Limb (tissue), 2 donors: ENCODE measurements at regions not wholly inside any gene's neighbourhood (a gene's known extent, or its start where the extent isn't known, plus 50 kb on each side); places are given as distances from the start of the nearest gene placed in this dataset.
"Not testable (repeated sequence)": the region's sequence is repeated elsewhere in the genome, so short reads cannot be mapped to it uniquely, and the experiment has no call there.

ENCODE experiments used
- DNase-seq, 2 donors: peaks; one replicate each; pipeline ENCODE4 v3.0.0-alpha.2; 2016; ENCODE audit errors: extremely low spot score in 2 of 2

DNA sequence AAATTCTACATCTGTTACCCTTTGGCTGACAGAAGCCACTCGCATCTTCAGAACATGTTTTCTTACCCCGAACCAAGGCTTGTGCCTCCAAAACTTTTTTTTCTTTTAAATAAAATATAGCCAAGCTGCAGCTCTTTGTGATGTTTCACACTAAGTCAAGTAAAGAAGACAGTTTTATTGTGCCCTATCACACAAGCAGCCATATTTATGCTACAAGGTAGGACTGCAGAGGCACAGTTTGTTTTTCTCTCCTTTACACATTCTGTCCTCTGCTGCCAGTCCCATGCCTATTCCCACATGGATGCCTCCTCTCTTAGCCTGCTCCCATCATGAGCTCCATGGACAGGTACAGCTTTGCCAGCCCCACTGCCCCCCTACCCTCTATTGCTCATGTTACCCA is 219.6 kb upstream of the THUMPD2 start:
- DNase-seq, result no peak

DNA sequence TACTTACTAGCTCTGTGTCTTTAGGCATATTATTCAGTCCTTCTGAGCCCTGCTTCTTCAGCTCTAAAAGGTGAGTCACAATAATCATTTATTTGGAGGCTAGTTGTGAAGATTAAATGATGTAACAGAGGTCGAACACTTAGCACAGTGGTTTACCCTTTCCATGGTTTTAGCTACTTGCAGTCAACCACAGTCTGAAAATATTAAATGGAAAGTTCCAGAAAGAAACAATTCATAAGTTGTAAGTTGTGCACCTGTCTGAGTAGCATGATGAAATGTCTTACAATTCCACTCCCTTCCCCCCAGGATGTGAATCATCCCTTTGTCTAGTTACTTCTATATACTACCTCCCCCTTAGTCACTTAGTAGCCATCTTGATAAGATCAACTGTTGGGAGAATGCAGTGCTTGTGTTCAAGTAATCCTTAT is 217.6 kb upstream of the THUMPD2 start:
- no peak for DNase-seq

DNA sequence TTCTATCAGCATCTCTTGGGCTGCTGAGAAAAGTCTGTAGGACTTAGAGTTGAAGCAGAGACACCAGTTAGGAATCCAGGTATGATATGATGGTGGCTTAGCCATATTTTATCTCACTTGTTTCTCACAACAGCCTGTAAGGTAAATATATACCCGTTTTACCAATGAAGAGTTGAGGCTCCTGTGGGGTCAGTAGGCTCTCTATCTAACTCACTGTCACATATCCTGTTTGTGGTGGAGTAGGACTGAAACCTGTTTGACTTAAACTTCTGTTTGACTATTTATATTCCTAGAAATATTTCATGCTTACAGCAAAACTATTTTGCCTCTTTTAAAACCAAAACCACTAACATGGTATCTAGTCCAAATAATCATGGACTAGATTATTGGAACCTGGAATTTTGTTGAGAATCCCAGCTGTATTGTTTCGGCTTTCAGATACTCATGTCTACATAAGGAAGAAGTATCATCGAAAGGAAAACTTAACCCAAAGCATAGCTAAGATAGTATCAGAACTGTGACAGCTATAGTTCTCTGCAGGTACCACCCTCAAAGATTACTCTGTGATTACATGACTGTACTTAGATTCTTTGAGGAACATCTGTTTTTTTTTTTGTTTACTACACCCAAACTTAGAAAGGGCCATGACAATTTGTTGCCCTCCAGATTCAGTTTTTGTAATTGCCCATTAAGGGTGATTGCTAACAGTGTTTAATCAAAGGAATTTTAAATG is 216.1 kb upstream of the THUMPD2 start:
- no peak for DNase-seq

DNA sequence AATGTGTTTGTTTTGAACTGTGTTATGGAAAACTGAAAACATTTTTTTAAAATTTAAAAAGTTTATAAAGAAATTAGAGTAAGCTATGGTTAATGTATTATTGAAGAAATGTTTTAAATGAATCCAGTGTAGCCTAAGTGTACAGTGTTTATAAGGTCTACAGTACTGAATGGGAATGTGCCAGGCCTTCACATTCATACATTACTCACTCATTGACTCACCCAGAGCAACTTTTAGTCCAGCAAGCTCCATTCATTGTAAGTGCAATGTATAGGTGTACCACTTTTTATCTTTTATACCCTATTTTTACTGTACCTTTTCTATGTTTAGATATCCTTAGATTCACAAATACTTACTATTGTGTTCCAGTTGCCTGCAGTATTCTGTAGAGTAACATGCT is 215.1 kb upstream of the THUMPD2 start:
- no peak for DNase-seq

DNA sequence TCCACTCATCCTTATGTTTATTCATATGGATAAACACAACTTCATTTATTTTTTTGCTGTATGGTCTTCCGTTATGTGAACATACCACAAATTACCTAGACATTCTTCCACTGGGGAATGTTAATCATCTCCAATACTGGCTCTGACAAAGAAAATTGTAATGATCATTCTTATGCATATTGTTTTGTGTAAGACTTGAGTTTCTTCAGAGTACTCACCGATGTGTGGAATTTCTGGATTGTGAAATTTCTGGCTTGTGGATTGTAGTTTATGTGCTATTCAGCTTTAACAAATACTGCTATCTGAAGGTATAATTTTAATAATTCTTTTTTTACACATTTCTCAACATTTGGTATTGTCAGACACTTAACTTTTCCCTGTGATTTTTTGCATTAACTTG is 212.2 kb upstream of the THUMPD2 start:
- DNase-seq, result no peak

DNA sequence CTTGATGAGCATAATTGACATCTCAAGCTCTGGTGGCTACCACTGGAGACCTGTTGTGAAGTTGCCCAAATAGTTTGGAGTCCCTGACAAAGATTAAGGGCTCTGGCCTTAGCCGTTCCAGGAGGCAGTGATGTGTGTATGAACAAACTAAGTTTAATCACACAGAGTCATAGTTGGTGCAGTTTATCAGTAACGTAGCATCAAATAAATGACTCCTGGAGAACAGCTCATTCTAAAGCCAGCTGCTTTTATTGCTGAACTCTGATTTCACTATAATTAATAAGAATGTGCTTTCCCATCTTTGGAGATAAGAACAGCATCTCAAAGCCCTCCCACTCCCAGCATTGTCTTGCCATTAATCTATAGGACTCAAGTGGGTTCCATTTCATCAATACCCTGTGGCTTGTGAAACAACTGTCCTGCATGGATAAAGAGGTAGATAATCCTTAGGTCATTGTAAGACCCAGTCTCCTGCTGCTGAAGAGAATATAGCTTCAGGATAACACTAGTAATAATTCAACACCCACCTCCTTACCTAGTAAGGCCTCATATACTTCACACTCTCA is 211.4 kb upstream of the THUMPD2 start:
- DNase-seq, result no peak

DNA sequence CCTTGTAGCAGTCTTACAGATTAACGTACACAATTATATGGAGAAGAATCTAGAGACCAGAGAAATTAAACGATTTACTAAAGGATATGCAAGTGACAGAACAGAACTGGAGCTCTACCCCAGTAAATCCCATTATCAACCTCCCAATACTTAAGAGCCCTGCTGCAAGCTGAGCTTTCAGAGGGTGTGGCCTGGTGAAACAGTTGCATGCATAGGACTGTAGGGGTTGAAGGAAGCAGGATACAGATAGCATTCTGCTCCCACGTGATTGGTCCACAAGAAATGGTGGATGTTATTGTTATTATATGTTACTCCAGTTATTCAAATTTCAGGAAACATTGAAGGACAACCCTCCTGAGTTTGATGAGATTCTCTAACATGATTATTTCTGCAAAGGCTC is 210.8 kb upstream of the THUMPD2 start:
- DNase-seq, result no peak

DNA sequence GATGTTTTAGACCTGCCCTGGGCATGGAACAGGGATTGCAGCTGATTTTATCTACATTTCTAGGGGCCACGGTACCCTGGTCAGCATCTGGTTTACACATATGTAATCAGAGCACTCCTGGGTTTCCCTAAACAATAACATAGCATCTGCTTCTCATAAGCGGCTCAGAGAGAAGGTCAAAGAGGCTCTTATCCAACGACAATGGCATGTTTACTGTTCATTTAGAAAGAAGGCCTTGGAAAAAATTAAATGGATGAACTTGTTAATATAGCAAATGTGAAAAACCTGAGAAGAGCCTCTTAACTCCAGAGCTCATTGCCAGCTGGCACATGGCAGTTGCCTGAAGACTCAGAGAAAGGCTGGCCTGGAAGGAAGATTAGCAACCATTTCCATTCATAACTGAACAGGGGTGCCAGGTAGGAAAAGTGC is 202.8 kb upstream of the THUMPD2 start:
- DNase-seq, result no peak

DNA sequence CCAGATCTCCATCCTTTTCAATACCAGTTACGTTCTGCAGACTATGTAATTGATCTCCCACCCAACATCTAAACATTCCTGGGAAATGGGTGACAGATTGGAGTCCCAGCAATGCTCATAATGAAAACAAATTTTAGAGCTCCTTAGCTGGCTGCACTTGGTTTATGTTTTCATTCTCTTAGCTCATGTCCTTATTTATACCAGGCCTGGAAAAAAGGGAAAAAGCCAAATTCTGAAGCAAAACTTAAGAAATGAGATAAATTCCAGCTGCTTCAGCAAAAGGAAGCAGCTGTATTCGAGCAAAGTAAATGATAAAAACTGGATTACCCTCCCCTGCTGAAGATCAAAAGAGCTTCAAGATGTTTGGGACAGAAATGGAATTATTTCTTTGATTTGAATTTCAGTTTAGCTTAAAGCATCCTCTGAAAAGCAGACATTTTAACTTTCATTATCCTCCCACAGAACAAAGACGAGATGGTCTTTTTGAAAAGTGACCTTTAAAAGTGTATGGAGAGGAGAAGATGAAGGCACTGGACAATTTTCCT is 196.5 kb upstream of the THUMPD2 start:
- DNase-seq, result no peak

DNA sequence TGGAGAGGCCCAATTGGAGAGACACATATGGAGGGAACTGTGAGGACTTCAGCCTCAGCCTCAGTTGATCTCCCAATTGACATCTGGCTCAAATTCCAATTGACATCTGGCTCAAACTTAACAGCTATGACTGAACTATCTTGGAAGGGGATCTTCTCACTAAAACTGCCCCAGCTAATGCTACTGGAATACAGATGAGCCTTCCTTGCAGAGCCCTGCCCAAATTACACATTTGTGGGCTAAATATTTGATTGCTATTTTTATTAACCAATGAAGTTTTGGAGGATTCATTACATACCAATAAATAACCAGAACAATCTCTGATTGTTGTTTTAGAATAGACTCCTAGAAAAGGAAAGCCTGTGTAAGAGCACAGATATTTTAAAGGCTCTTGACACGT is 189.0 kb upstream of the THUMPD2 start:
- no peak for DNase-seq

DNA sequence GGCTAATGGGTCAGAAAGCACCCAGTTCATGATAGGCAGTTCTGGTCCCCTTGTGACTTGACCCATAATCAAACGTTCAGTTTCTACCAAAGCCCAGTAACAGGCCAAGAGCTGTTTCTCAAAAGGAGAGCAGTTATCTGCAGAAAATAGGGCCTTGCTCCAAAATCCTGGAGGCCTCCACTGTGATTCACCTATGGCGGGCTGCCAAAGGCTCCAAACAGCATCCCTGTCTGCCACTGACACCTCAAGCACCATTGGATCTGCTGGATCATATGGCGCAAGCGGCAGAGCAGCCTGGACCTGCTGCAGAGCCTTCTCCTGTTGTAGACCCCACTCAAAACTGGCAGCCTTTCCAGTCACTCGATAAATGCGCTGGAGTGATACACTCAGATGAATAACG is 181.6 kb upstream of the THUMPD2 start:
- DNase-seq, result not testable (repeated sequence)

DNA sequence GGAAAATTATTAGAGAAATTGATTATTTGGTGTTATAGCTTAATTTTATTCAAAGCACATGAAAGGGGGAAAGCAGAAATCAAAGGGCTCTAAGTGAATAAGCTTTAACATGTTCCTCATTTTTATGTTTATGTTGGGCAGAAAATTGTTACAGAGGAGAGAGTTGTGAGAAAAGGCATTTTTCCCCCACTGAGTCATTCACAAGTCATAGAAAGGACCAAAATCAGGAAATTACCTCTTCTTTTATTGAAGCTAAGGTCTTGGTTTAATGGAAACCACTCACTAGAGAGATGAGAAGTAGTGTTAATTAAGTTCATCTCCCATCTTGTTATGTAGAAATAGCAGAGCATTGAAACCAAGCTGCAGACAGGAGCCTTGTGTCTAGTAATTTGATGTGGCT is 175.3 kb upstream of the THUMPD2 start:
- no peak for DNase-seq

DNA sequence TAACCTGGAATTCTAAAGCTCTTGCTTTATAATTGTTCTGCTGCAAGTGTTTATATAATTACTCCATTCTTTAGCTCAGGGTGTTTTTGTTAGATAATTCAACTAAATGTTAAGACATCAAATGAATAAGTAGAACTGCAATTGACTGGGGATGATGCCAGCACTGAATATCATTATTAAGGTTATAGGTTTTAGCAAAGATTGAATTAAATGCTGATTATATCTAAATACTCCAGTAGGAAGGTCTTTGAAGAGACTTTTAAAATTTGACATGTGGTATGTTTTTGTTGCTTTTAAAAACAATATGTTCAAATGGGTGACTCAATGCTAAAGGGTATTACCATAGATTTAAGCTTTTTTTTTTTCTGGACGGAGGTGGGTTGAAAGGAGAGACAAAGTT is 170.1 kb upstream of the THUMPD2 start:
- no peak for DNase-seq

DNA sequence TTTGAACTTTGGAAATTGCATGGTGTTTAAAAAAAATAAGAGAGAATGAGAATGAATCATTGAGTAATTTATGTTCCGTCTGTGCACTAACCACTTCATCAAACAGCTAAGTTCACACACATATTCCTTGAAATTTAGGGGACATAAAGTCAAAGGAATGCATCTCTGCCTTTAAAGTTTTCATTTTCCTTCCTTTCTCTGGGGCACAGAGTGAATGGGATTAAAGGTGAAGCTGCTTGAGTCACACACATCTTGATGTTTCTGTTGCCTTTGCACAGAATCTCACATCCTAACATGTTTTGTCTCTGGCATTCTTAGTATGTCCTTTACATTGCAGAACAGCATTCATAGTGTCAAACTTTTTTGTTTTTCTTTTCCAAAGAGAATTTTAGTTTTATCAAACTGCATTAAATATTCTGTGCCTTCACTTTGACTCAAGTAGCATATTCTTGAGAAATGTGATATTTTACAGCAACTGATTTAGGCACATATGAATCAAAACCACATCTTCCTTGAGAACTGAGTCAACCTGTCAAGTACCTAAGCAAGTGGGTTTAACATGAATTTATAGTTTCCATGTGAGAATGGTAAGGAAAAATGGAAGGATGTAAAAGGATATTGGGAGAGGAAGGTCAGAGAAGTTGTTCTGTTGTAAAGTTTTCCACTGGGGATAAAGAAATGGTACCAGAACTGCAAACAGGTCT is 169.1 kb upstream of the THUMPD2 start:
- DNase-seq, result no peak

DNA sequence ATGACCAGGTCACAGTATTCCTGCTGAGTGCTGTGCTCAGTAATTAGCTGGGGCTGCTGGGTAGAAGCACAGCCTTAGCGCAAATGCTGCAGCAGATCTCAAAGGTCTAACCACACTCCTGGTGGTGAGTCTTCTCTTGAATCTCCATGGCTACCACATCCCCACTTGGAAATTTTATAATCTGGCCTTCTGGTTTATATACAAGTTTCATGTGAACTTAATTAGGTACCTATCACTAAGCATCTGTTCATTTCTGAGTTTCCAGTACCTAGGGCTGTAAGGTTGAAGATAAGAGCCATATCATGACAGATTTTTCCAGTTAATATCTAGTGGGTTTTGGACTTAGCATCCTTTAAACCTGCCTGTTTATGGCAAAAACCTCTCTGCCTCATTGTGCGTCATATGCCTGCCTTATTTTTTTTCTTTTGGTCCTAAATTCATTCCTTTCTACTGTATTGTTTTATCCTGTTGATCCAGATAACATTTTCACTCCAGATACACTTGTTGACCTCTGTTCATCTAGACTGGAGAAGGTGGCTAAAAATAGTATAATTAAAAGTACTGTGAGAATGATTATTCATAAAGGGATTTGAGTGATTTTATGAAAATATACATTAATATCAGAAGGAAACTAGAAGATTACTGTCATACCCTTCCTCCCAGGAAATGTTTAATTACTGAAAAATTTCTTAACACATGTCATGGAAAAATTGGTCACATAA is 168.4 kb upstream of the THUMPD2 start:
- no peak for DNase-seq

DNA sequence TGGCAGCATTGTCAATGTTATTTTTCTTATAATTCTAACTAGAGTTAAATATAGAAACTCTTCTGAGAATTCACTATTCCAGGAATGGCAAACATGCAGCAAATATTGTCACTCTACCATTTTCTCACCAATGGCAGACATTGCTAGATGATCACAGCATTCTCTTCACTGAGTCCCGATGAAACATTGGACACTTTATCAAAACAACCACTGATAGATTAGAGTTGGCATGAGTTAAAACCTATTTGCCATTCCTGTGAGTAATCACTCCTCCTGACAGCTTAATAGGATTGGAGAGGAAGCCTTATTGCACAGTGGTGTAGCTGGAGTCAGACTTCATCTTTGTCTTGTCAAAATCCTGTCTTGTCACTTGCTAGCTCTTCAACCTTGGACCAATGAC is 163.9 kb upstream of the THUMPD2 start:
- no peak for DNase-seq

DNA sequence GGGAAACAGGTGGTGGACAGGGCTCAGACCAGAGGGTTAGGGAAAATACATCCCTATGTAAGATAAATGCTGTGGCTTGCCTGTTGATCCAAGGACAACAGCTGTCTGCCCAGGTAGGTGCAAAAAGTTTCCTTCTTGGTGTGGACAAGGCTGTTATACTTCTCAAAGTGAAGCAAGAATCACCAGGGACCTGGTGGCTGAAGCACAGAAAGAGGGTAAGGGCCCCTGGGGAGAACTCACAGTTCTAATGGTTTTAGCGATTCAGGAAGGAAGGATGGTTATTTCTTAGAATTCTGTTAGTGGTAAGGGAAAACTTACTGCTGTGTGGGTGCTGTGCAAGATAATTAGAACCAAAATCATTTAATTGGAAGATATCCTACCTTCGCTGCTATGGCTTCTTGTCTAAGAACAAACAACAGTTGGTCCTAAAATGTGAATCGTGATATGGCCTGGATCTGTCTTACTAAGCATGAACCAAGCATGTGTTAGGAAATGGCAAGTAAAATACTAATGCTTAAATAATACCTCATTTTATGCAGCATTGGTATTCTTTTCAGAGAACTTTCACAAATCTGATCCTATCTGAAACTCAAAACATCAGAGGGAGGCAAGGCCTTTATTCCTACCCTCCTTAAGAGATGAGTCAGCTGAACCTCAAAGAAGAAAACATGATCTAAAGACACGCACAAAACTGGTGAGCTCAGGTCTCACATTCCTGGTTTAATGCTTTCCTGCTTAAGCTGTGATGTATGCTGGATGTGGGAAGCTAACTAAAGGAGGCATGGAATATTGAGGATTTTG is 159.2 kb upstream of the THUMPD2 start:
- DNase-seq, result no peak

DNA sequence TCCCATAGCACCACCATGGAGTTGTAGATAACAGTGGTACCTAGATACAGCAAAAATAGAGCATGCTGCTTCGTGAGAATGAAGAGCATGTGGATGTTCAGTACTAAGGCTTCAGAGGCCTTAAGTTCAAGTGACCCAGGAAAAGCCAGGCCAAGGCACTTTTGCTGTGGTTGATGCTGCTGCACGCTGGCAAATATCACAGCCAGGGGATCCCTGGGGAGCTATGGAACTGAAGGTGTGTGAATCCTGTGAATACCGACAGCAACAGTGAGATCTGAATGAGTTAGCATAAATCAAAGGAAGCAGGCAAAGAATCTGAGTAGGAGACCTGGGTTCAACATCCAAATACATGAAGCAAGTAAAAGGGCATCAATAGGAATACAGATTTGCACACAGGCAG is 158.6 kb upstream of the THUMPD2 start:
- DNase-seq, result no peak

DNA sequence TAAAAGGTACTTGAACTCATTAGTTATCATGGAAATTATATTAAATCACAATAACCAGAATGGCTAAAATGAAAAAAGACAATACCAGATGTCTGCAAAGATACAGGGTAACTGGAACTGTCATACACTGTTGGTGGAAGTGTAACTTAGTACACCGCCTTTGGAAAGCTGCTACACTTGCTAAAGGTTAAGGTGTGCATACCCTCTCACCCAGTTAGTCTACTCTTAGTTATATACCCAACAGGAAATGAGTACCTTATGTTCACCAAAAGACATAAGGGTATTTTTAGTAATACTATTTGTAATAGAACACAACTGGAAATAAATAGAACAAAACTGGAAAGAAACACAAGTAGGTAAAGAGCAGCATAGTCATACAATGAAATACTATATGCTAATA is 155.8 kb upstream of the THUMPD2 start:
- no peak for DNase-seq

DNA sequence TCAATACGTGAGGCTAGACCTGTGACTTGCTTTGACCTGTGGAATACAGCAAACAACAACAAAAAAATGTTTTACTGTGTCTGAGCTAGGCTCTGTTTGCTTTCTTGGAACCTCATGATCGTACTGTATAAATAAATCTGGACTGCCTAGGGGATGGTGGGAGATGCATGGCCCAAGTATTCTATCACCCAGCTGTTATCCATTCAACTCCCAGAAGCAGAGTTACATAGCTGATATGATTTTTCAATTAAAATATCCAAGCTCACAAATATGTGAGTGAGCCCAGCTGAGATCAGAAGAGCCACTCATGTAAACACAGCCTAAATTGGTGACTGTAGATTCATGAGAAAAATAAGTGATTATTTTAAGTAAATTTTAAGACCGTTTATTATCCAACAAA is 154.1 kb upstream of the THUMPD2 start:
- no peak for DNase-seq

DNA sequence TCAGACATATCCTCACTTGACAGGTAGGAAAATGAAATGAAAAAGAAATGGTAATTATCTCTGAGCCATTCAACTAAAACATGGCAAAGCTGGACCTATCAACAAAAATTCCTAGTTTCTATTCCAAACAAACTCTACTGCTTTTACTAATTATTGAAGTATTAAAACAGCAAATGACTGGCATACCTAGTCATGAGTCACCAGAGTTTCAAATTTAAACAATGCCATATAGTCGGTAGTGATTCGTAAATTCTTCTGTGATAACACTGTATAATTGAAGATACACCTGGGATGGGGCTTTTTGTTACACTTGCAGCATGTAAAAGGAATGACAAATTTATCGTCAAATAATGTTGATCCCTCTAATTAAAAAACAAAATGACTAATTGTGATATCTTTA is 153.1 kb upstream of the THUMPD2 start:
- DNase-seq, result no peak
